Loucy (cell line): ENCODE measurements at regions not wholly inside any gene's neighbourhood (a gene's known extent, or its start where the extent isn't known, plus 50 kb on each side); places are given as distances from the start of the nearest gene placed in this dataset.

Source experiments
- EZH2phosphoT487 ChIP-seq: fragments of 200-600 bp; IDR thresholded peaks from 2 replicates; pipeline ENCODE4 v1.6.1; 2018; ENCODE audit warnings: antibody characterized with exemption, mild to moderate bottlenecking, moderate library complexity, borderline replicate concordance
- TF ChIP-seq, protein P1 (sequence below): fragments of 200-600 bp; sonication (generic); conservative IDR thresholded peaks from 2 replicates; pipeline ENCODE4 v1.5.1; 2014; ENCODE audit warnings: mild to moderate bottlenecking, antibody characterized with exemption, low read length

DNA sequence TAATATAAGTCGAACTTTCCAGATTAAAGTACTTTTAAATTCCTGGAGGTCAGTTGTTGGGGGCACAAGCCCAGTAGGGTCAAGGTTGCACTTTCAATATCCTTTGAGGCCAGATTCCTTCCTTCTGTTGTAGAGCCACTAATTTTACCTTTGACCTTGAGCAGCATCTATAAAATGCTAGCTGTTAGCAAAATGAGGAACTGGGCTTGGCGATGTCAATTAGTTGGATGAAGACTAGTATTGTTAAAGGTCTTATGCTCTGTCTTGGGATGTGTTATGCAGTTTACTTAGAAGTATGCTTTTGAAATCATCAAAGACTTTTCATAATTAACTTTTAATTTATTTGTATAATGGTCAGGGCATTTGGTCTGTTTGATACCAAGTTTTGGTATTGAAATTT, 425.9 kb upstream of the PROX1 start:
- TF ChIP-seq, protein P1, sequence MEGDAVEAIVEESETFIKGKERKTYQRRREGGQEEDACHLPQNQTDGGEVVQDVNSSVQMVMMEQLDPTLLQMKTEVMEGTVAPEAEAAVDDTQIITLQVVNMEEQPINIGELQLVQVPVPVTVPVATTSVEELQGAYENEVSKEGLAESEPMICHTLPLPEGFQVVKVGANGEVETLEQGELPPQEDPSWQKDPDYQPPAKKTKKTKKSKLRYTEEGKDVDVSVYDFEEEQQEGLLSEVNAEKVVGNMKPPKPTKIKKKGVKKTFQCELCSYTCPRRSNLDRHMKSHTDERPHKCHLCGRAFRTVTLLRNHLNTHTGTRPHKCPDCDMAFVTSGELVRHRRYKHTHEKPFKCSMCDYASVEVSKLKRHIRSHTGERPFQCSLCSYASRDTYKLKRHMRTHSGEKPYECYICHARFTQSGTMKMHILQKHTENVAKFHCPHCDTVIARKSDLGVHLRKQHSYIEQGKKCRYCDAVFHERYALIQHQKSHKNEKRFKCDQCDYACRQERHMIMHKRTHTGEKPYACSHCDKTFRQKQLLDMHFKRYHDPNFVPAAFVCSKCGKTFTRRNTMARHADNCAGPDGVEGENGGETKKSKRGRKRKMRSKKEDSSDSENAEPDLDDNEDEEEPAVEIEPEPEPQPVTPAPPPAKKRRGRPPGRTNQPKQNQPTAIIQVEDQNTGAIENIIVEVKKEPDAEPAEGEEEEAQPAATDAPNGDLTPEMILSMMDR: no peak
- TF ChIP-seq EZH2phosphoT487: no peak
